IMR-90 (cell line): ENCODE measurements at regions not wholly inside any gene's neighbourhood (a gene's known extent, or its start where the extent isn't known, plus 50 kb on each side); places are given as distances from the start of the nearest gene placed in this dataset.

Source experiments
- CTCF ChIP-seq: conservative IDR thresholded peaks from 2 replicates; pipeline ENCODE4 v1.5.1; 2012; ENCODE audit warnings: mild to moderate bottlenecking, low read depth, low read length, improper control_type of control experiment
- POLR2A ChIP-seq: IDR thresholded peaks from 2 replicates; pipeline ENCODE4 v1.6.1; 2012; ENCODE audit warnings: mild to moderate bottlenecking, low read depth, low read length

- TF ChIP-seq POLR2A (no peak), CTCF (no peak)
Observed at GRCh38 chr10:117781216-117781831, 238.8 kb downstream of the EMX2 start.
